ENCODE measurements at regions not wholly inside any gene's neighbourhood (a gene's known extent, or its start where the extent isn't known, plus 50 kb on each side); places are given as distances from the start of the nearest gene placed in this dataset.

GRCh38 chr2:129242269-129242668, 737.2 kb upstream of the RAB6C start:
- TF ChIP-seq CTCF (IDR thresholded peaks at IDR 0.05) (no peak), POLR2AphosphoS5 (IDR thresholded peaks at IDR 0.05; ENCODE audit: low read depth, low read length) (no peak), NRF1 (IDR thresholded peaks at IDR 0.05; ENCODE audit: low read depth, low read length) (no peak), MXI1 (IDR thresholded peaks at IDR 0.05; ENCODE audit: low read depth, low read length) (no peak), EZH2phosphoT487 (IDR thresholded peaks at IDR 0.05; ENCODE audit: borderline replicate concordance, low read depth) (no peak), EP300 (IDR thresholded peaks at IDR 0.05; ENCODE audit: borderline replicate concordance in 1 of 2, low read depth in 1 of 2, low read length in 1 of 2) (no peak)

All from SK-N-SH (cell line).